K562 (cell line): ENCODE measurements at regions not wholly inside any gene's neighbourhood (a gene's known extent, or its start where the extent isn't known, plus 50 kb on each side); places are given as distances from the start of the nearest gene placed in this dataset.

Experiments used
- ATAC-seq: fragments of 200-7000 bp; cut with Tn5 transposase; 3 replicates; pipeline ENCODE4 v1.9.1; 2020; ENCODE audit warnings: moderate library complexity
- BruUV-seq: library from RNA; stranded (reverse); fragments of 400-500 nt; replicated peaks from 2 replicates; lab custom pipeline; 2021; lab: Mats Ljungman, UMichigan
- CTCF ChIA-PET: fragments of 300-600 bp; formaldehyde crosslinking; extraction: SDS; loops from one replicate; lab custom pipeline; 2021; ENCODE audit warnings: low intra/inter-chr PET ratio; lab: Yijun Ruan, JAX
- POLR2A ChIA-PET: fragments of 300-600, 350-650 bp; sonication (Branson Sonifier 250); formaldehyde crosslinking; extraction: SDS; loops from one replicate; lab custom pipeline; 2021; ENCODE audit warnings: antibody characterized with exemption, inconsistent platforms; lab: Yijun Ruan, JAX
- DNase-seq, 4 experiments: peaks; one replicate each; pipeline versions ENCODE4 v3.0.0 to v3.0.0-alpha.2; 2011 to 2018; ENCODE audit warnings: low spot score in 3 of 4, mixed read lengths in 3 of 4; ENCODE audit errors: extremely low read depth in 1 of 4
- FAIRE-seq: peaks from 2 replicates; lab custom pipeline; 2011; peaks lifted over from hg19 to GRCh38; lab: Jason Lieb, UNC
- H2AFZ ChIP-seq: 2 replicates; pipeline ENCODE4 v1.6.0; 2011; ENCODE audit warnings: low read depth, low read length, control low read depth, inconsistent platforms
- H3K27ac ChIP-seq: fragments of 200-600 bp; 3 replicates; pipeline ENCODE4 v1.8.0; 2011; ENCODE audit warnings: low read depth, mild to moderate bottlenecking, control low read depth, inconsistent platforms, low read length, moderate library complexity, mixed read lengths; ENCODE audit errors: extremely low read depth
- H3K27me3 ChIP-seq, 2 experiments: fragments of 300-600 bp in 1 of 2; 2 replicates in 1 of 2; 3 replicates in 1 of 2; pipeline versions ENCODE4 v1.6.0 to v1.8.0; 2011; ENCODE audit warnings: inconsistent platforms in 2 of 2, low read length in 2 of 2, mild to moderate bottlenecking in 1 of 2, mixed read lengths in 1 of 2, moderate library complexity in 1 of 2; ENCODE audit not compliant: control insufficient read depth in 2 of 2, insufficient read depth in 2 of 2
- H3K36me3 ChIP-seq: fragments of 300-600 bp; 3 replicates; pipeline ENCODE4 v1.8.0; 2011; ENCODE audit warnings: mild to moderate bottlenecking, low read length, inconsistent platforms; ENCODE audit not compliant: control insufficient read depth, insufficient read depth
- H3K4me1 ChIP-seq, 2 experiments: fragments of 200-600 bp in 1 of 2; replicated peaks in 1 of 2; 2 replicates in 1 of 2; 3 replicates in 1 of 2; pipeline versions ENCODE4 v1.5.1 to v1.8.0; 2011; ENCODE audit warnings: inconsistent platforms in 2 of 2, low read length in 2 of 2, mild to moderate bottlenecking in 1 of 2, mixed read lengths in 1 of 2, moderate library complexity in 1 of 2; ENCODE audit not compliant: control insufficient read depth in 2 of 2, insufficient read depth in 2 of 2
- H3K4me2 ChIP-seq: 2 replicates; pipeline ENCODE4 v1.6.1; 2011; ENCODE audit warnings: low read length, control low read depth, inconsistent platforms, mixed read lengths; ENCODE audit not compliant: insufficient read depth
- H3K4me3 ChIP-seq: fragments of 200-600 bp; sonication (generic), shearing (Covaris generic); 2 replicates; pipeline ENCODE4 v1.5.1; 2016; ENCODE audit warnings: control low read depth, inconsistent platforms
- H3K79me2 ChIP-seq: fragments of 200-600 bp; 3 replicates; pipeline ENCODE4 v1.8.0; 2011; ENCODE audit warnings: low read length, inconsistent platforms; ENCODE audit not compliant: control insufficient read depth, insufficient read depth
- H3K9ac ChIP-seq, 2 experiments: 2 replicates each; pipeline versions ENCODE4 v1.6.0 to v1.6.1; 2011; ENCODE audit warnings: low read depth in 2 of 2, low read length in 2 of 2, control low read depth in 1 of 2, inconsistent platforms in 1 of 2, mild to moderate bottlenecking in 1 of 2, mixed read lengths in 1 of 2; ENCODE audit not compliant: insufficient read depth in 1 of 2
- H3K9me1 ChIP-seq: one replicate; pipeline ENCODE4 v1.6.0; 2011; ENCODE audit warnings: inconsistent platforms, mild to moderate bottlenecking, low read length, moderate library complexity; ENCODE audit not compliant: control insufficient read depth, insufficient read depth
- H3K9me3 ChIP-seq: replicated peaks from 2 replicates; pipeline ENCODE4 v1.5.1; 2011; ENCODE audit warnings: low read depth, low read length, inconsistent platforms; ENCODE audit not compliant: control insufficient read depth, insufficient read depth
- H4K20me1 ChIP-seq: replicated peaks from 2 replicates; pipeline ENCODE4 v1.6.1; 2011; ENCODE audit warnings: low read length, inconsistent platforms, mixed read lengths; ENCODE audit not compliant: control insufficient read depth, insufficient read depth
- ARID3B ChIP-seq: fragments of 250-450 bp; sonication (Bioruptor Pico); IDR thresholded peaks from 2 replicates; pipeline ENCODE4 v1.4.0; 2020; ENCODE audit warnings: borderline replicate concordance
- DACH1 ChIP-seq: fragments of 450-650 bp; IDR thresholded peaks from 2 replicates; pipeline ENCODE4 v1.6.1; 2018; ENCODE audit not compliant: partially characterized antibody
- ETS2 ChIP-seq: IDR thresholded peaks from 2 replicates; pipeline ENCODE4 v1.6.1; 2016; ENCODE audit warnings: borderline replicate concordance, missing genetic modification characterization, mild to moderate bottlenecking, moderate library complexity, missing compliant biosample characterization; ENCODE audit not compliant: poor library complexity, severe bottlenecking
- HDGF ChIP-seq: fragments of 450-650 bp; IDR thresholded peaks from 2 replicates; pipeline ENCODE4 v1.6.1; 2016
- HNRNPLL ChIP-seq: fragments of 200-400 bp; formaldehyde crosslinking; IDR thresholded peaks from 2 replicates; pipeline ENCODE4 v1.6.1; 2017; ENCODE audit warnings: low read length, low read depth, mild to moderate bottlenecking; ENCODE audit not compliant: poor library complexity, severe bottlenecking
- MITF ChIP-seq: IDR thresholded peaks from 2 replicates; pipeline ENCODE4 v1.6.1; 2014; ENCODE audit warnings: antibody characterized with exemption
- RB1 ChIP-seq: fragments of 450-650 bp; IDR thresholded peaks from 2 replicates; pipeline ENCODE4 v1.6.1; 2017; ENCODE audit warnings: low read depth, mild to moderate bottlenecking
- RERE ChIP-seq: sonication (generic); formaldehyde crosslinking; IDR thresholded peaks from 2 replicates; pipeline ENCODE4 v1.8.0; 2023; ENCODE audit warnings: missing genetic modification reagents, mild to moderate bottlenecking, borderline replicate concordance
- SRSF3 ChIP-seq: fragments of 200-400 bp; formaldehyde crosslinking; IDR thresholded peaks from 2 replicates; pipeline ENCODE4 v1.6.1; 2016; ENCODE audit warnings: mild to moderate bottlenecking, low read length, moderate library complexity; ENCODE audit not compliant: insufficient read depth
- TGIF2 ChIP-seq: sonication (generic); formaldehyde crosslinking; IDR thresholded peaks from 2 replicates; pipeline ENCODE4 v1.8.1; 2022; ENCODE audit warnings: mild to moderate bottlenecking, missing genetic modification reagents, moderate library complexity
- USF1 ChIP-seq: sonication (generic); formaldehyde crosslinking; IDR thresholded peaks from 2 replicates; pipeline ENCODE4 v1.9.0; 2022; ENCODE audit warnings: mild to moderate bottlenecking, missing genetic modification reagents
- ZBTB2 ChIP-seq: fragments of 450-650 bp; IDR thresholded peaks from 2 replicates; pipeline ENCODE4 v1.6.1; 2016; ENCODE audit warnings: antibody characterized with exemption
- ZNF551 ChIP-seq: fragments of 250-450 bp; sonication (Bioruptor Pico); IDR thresholded peaks from 2 replicates; pipeline ENCODE4 v1.5.0; 2021; ENCODE audit warnings: mild to moderate bottlenecking, moderate library complexity
- WGBS: fragments of 100-300 bp; shearing (Covaris generic); methylation state at CpG from one replicate; pipeline ENCODE4 v1.1.6; 2016; ENCODE audit warnings: low coverage, mixed read lengths; ENCODE audit not compliant: insufficient coverage; ENCODE audit errors: missing lambda C conversion rate; 5-methylcytosine and 5-hydroxymethylcytosine counted together
- in situ Hi-C: fragments of 300-500 bp; cut with MboI; formaldehyde crosslinking; loops from 4 replicates; pipeline ENCODE4 v1.15.0; 2018; ENCODE audit warnings: inconsistent platforms, mixed read lengths
- intact Hi-C: fragments of 100-400 bp; cut with micrococcal nuclease; formaldehyde crosslinking; loops from 2 replicates; pipeline ENCODE4 v1.14.2; 2022

DNA sequence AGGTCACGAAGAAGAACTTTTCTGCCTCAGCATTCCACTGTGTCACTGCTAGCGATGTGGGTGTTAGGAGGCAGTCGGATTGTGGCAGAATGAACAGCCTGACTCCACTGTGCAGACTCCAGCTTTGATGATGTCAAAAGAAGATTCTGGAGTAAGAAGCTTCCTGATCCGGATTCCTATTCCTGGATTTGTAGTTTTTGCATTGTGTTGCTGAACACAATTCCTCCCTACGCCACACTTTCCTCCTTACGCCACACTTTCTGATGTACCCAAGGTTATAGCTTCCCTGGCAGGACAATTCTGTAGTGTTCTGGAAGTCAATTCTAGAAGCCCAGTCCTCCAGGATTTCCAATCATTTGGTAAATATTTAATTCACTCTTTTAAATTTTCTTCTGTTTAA lies 665.2 kb upstream of the ADGRL2 start:
- DNase-seq, result no peak
- no peak overlapping the region for H3K4me2 ChIP-seq
- ChIA-PET CTCF (no interaction called here), POLR2A (no interaction called here)
- intact Hi-C loops, result no loop called here
- in situ Hi-C loops, result no loop called here
- H3K27ac ChIP-seq, result no peak overlapping the region
- no TSS peak for BruUV-seq
- no peaks in the 10 kb centered on the region for H3K4me1 ChIP-seq
- WGBS, result 0% methylated on average over 6 of the region's 6 CpGs
- no peaks in the 10 kb centered on the region for H3K9me3 ChIP-seq
- H3K79me2 ChIP-seq, result no peaks in the 10 kb centered on the region
- no peak overlapping the region for H3K9ac ChIP-seq
- H2AFZ ChIP-seq, result no peak overlapping the region
- no peak overlapping the region for H3K4me3 ChIP-seq
- no peaks in the 10 kb centered on the region for H4K20me1 ChIP-seq
- no peaks in the 10 kb centered on the region for H3K36me3 ChIP-seq
- no peak for ATAC-seq
- no peaks in the 10 kb centered on the region for H3K27me3 ChIP-seq
- no peak for FAIRE-seq
- H3K9me1 ChIP-seq, result no peaks in the 10 kb centered on the region
- TF ChIP-seq HNRNPLL (no peak), HDGF (no peak), RERE (CRISPR knock-in tag) (no peak), USF1 (no peak), TGIF2 (CRISPR knock-in tag) (no peak), DACH1 (no peak), ETS2 (tag) (no peak), SRSF3 (no peak), RB1 (no peak), MITF (no peak), ZNF551 (CRISPR knock-in tag) (no peak), ZBTB2 (no peak), ARID3B (CRISPR knock-in tag) (no peak)
